GM19043 (cell line): ENCODE measurements at regions not wholly inside any gene's neighbourhood (a gene's known extent, or its start where the extent isn't known, plus 50 kb on each side); places are given as distances from the start of the nearest gene placed in this dataset.
"Not testable (repeated sequence)": the region's sequence is repeated elsewhere in the genome, so short reads cannot be mapped to it uniquely, and the experiment has no call there.

Source experiments
- ATAC-seq: cut with Tn5 transposase; IDR thresholded peaks from one replicate; pipeline ENCODE4 v1.9.1; 2021; ENCODE audit warnings: low read depth; ENCODE audit not compliant: unreplicated experiment

DNA sequence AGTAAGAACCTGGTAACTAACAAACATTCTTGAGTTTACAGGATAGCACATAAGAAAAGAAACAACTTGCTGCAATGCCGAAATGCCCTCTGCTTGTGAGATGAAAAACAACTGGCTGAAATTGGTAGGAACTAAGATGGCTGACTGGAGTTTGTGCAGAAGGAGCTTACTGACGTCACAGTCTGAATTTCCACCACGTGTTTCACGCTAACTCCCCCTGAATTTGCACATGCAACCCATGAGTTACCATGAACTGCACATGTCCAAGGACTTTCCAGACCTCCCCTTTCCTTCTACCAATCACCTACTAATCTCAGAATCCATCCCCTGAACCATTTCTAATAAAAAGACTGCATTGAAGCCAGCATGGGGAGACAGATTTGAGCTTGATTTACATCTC, 86.3 kb upstream of the KCND2 start:
- no peak for ATAC-seq

DNA sequence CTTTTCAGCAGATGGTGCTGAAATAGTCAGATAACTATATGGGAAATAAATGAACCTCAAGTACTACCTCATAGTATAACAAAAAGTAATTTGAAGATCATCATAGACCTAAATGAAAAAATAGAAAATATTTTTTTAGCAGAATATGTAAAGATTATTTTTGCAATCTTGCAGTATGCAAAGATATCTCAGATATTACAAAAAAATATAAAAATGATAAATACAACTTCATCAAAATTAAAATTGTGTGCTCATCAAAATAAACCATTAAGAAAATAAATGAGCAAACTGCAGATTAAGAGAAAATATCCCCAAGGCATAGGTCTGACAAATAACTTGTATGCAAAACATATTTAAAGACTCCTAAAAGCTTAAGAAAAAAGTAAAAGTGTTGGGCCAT, 83.4 kb upstream of the KCND2 start:
- ATAC-seq: no peak

DNA sequence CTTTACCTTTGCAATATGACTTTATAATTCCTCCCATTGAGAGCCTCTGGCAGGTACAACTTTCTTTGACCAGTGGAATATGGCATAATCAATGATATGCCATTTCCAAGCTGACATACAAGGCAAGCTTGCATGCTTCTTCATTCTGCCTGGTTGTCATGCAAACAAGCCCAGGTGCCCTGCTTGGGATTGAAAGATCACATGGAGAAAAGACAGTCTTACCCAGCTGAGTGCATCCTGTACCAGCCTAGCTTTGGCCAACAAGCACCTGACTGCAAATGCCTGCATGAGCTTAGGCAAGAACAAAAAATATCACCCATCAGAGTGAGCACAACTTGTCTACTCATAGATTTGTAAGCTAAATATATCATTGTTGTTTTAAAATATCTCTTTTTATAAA, 82.9 kb upstream of the KCND2 start:
- ATAC-seq: no peak

DNA sequence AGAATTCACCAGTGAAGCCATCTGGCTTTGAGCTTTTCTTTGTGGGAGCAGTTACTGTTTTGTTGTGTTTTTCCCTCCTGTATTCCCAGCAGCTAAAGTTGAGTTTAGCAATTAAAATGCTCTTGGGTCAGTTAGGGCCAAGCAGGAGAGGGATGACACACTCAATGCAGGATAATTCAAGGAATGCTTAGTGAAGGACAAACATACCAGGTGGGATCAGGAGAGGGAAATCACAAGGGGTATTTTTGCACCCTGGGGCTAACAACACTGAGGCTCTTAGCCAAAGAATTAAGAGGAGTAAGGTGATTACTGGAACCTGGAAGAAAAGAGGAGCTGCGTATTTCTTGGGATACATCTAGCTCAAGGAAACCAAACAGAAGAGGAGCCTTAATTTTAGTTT, 82.4 kb upstream of the KCND2 start:
- no peak for ATAC-seq

DNA sequence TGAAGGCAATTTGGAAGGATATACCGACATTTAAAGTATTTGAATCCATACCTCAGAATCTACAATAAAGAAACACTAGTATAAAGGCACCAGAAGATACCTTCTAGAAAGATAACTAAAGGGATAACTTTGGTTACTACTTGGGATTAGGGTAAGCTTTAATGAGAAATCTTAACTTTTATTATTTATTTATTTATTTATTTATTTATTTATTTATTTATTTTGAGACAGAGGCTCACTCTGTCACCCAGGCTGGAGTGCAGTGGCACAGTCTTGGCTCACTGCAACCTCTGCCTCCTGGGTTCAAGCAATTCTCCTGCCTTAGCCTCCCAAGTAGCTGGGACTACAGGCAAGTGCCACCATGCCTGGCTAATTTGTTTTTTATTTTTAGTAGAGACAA, 81.6 kb upstream of the KCND2 start:
- not testable (repeated sequence) for ATAC-seq

GRCh38 chr7:120201290-120201689, 71.7 kb upstream of the KCND2 start:
- ATAC-seq: no peak

- no peak for ATAC-seq
These were observed 67.9 kb upstream of the KCND2 start for GRCh38 chr7:120205101-120205500.

- no peak for ATAC-seq
These were observed 65.9 kb upstream of the KCND2 start for GRCh38 chr7:120207037-120207436.

DNA sequence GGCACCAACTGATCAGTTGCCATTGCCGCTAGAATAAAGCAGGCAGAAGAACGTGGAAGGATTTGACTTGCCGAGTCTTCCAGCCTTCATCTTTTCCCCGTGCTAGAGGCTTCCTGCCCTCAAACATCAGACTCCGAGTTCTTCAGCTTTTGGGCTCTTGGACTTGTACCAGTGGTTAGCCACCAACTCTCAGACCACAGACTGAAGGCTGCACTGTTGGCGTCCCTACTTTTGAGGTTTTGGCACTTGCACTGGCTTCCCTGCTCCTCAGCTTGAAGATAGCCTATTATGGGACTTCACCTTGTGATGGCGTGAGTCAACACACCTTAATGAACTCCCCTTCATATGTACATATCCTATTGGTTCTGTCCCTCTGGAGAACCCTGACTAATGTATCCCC, 57.3 kb upstream of the KCND2 start:
- ATAC-seq: no peak

- ATAC-seq: no peak
These were observed 56.0 kb upstream of the KCND2 start for GRCh38 chr7:120216947-120217346.

DNA sequence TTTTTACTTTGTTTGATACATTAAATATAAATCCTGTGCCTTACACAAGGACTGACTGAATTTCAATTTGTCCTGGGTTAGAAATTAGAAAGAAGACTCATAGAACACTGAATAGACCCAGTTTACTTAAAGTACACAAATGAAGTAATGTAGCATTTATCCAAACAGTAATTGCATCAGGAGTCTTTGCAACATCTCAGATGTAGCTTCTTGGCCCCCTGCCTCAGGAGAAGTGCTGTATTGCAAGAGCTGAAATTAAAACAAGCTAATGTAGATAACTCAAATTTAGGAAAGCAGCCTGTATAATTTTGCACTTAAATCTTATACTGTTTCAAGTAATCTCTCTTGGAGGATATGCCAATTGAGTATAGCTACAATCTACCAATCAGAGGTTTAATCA, 54.3 kb upstream of the KCND2 start:
- ATAC-seq: no peak

- ATAC-seq: no peak
These were observed 51.3 kb upstream of the KCND2 start for GRCh38 chr7:120221666-120222065.
